22Rv1 (cell line): ENCODE measurements at regions not wholly inside any gene's neighbourhood (a gene's known extent, or its start where the extent isn't known, plus 50 kb on each side); places are given as distances from the start of the nearest gene placed in this dataset.
"Not testable (repeated sequence)": the region's sequence is repeated elsewhere in the genome, so short reads cannot be mapped to it uniquely, and the experiment has no call there.

Source experiments
- H3K27ac ChIP-seq: fragments of 450-650 bp; 2 replicates; pipeline ENCODE4 v1.5.1; 2017
- ZFX ChIP-seq: fragments of 450-650 bp; IDR thresholded peaks from 2 replicates; pipeline ENCODE4 v1.6.1; 2017; ENCODE audit warnings: antibody characterized with exemption, borderline replicate concordance
- TF ChIP-seq, protein P1 (sequence below): fragments of 450-650 bp; IDR thresholded peaks from 2 replicates; pipeline ENCODE4 v1.5.1; 2017; ENCODE audit warnings: mild to moderate bottlenecking

DNA sequence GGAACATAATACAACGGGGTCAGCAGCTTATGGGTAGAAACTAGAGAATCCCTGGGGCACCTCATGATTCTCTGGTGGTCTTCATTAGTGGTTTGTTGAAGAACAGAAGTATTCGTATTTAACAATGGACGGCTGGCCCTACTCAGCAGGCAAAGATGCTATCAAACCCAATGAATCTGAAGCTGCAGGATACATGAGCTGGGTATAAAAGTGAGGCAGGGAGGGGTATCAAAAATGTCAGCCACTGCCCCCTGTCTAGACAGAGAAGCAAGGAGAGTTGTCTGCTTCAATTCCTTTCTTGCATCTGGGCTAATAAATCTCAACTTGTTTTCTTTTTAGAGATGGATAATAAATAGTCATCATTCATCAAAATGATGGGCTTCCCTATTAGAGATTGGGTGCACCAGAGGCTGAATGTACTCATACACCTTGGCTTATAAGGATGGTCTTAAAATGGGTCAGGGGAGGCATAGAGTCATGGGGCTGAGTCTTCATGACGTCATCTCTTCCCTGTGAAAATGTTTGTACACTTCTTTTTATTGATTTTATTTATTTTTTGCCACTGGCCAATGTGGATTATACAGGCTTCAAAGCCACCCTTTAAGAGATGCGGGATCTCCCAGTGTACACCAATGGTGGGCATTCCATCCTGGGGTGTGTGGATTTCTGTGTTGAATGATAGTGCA is 259.5 kb downstream of the SHOX start:
- H3K27ac ChIP-seq = no peak overlapping the region
- TF ChIP-seq ZFX = no peak
- TF ChIP-seq, protein P1, sequence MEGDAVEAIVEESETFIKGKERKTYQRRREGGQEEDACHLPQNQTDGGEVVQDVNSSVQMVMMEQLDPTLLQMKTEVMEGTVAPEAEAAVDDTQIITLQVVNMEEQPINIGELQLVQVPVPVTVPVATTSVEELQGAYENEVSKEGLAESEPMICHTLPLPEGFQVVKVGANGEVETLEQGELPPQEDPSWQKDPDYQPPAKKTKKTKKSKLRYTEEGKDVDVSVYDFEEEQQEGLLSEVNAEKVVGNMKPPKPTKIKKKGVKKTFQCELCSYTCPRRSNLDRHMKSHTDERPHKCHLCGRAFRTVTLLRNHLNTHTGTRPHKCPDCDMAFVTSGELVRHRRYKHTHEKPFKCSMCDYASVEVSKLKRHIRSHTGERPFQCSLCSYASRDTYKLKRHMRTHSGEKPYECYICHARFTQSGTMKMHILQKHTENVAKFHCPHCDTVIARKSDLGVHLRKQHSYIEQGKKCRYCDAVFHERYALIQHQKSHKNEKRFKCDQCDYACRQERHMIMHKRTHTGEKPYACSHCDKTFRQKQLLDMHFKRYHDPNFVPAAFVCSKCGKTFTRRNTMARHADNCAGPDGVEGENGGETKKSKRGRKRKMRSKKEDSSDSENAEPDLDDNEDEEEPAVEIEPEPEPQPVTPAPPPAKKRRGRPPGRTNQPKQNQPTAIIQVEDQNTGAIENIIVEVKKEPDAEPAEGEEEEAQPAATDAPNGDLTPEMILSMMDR = no peak

DNA sequence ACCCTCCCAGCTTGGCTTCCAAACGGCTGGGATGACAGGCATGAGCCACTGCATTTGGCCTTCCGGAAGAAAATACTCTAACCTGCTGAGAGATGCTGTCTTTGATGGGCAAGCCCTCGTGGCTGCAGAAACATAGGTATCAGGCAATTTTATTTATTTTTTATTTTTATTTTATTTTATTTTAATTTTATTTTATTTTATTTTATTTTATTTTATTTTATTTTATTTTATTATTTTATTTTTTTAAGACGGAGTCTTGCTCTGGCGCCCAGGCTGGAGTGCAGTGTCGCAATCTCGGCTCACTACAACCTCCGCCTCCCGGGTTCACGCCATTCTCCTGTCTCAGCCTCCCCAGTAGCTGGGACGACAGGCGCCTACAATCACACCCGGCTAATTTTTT is 257.1 kb downstream of the SHOX start:
- H3K27ac ChIP-seq = not testable (repeated sequence)

DNA sequence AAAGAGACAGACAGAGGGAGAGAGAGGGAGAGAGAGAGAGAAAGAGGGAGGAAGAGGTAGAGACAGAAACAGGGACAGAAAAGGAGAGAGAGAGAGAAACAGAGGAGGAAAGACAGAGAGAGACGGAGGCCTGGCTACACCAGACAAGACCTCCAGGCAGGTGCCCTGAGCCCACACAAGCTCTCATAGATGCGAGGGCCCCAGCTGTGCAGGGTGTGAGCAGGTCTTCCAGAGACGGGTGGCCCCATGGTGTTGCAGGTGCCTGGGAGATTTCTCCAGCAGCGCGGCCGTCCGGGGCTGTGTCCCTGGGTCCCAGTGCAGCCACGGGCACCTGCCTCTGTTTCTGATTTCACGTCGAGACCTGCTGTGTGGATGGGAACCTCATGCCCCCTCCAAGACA is 253.0 kb downstream of the SHOX start:
- TF ChIP-seq ZFX = no peak
- TF ChIP-seq, protein P1 = no peak

DNA sequence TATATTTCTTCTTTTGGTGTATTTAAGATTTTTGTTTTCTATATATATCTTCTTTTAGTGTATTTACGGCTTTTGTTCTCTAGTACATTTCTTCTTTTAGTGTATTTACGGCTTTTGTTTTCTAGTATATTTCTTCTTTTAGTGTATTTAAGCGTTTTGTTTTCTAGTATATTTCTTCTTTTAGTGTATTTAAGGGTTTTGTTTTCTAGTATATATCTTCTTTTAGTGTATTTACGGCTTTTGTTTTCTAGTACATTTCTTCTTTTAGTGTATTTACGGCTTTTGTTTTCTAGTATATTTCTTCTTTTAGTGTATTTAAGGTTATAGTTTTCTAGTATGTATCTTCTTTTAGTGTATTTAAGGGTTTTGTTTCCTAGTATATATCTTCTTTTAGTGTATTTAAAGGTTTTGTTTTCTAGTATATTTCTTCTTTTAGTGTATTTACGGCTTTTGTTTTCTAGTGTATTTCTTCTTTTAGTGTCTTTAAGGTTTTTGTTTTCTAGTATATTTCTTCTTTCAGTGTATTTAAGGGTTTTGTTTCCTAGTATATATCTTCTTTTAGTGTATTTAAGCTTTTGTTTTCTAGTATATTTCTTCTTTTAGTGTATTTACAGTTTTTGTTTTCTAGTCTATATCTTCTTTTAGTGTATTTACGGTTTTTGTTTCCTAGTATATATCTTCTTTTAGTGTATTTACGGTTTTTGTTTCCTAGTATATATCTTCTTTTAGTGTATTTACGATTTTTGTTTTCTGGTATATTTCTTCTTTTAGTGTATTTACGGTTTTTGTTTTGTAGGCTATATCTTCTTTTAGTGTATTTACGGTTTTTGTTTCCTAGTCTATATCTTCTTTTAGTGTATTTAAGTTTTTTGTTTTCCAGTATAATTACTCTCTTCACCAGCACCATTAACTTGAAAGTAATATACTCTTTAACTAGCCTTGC is 249.4 kb downstream of the SHOX start:
- H3K27ac ChIP-seq = not testable (repeated sequence)

More for the DNA sequence above, 253.0 kb downstream of the SHOX start:
- no peak overlapping the region for H3K27ac ChIP-seq

DNA sequence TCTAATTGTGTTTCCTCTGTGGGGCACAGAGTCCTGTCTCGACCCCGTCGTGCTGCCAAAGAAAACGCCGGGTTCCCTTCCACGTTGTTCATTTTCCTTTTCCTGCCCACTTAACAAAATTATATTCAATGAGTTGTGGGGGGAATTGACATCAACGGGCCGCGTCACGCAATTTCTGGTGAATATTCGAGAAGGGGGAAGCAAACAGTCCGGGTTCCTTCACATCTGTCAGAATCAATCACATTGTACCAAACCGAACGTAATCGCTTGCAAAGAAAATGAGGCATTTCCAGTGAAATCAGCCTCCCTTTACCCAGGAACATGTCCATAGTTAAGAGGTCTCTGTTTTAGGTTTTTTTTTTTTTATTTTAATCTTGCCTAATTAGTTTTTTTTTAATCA is 243.5 kb downstream of the SHOX start:
- H3K27ac ChIP-seq = no peak overlapping the region

DNA sequence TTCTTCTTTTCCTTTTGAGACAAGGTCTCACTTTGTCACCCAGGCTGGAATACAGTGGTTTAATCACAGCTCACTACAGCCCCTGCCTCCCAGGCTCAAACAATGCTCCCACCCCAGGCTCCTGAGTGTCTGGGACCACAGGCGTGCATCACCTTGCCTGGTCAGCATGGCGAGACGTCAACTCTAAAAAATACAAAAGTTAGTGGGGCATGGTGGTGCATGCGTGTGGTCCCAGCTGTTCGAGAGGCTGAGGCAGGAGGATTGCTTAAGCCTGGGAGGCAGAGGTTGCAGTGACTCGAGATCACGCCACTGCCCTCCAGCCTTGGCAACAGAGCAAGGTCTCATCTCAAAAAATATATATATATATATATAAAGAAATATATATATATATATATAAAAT is 242.4 kb downstream of the SHOX start:
- TF ChIP-seq, protein P1 = no peak
- no peak for TF ChIP-seq ZFX
- H3K27ac ChIP-seq = no peak overlapping the region

More for the DNA sequence above, 243.5 kb downstream of the SHOX start:
- TF ChIP-seq, protein P1 = no peak
- no peak for TF ChIP-seq ZFX

DNA sequence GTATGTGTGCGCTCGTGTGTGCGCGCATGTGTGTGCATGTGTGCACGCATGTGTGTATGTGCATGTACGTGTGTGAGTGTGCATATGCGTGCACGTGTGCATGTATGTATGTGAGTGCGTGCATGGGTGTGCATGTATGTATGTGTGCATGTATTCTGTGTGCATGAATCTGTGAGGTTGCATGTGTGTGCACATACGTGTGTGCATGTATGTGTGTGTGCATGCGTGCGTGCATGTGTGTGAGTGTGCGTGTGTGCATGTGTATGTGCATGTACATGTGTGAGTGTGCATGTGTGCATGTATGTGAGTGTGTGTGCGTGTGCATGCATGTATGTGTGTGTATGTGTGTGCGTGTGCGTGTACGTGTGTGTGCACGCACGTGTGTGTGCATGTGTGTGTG is 241.5 kb downstream of the SHOX start:
- TF ChIP-seq, protein P1 = no peak
- TF ChIP-seq ZFX = no peak
- no peak overlapping the region for H3K27ac ChIP-seq

DNA sequence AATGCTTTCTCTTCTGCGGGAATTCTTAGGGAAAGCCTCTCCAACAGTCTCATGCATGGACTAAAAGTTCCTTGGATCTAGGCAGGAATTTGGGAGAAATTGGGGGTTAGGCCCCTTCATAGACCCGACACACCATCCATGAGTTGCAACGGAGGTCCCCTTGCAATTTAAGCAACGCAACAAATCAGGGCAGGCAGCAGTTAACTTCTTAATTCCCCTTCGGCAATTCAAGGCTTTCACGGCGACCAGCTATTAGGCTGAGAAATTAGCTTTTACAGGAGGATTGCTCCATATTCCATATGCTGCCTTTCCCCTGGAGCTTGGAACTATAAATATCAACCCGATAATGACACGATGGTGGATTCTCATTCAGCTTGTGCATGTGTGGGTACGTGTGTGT is 241.0 kb downstream of the SHOX start:
- no peak for TF ChIP-seq ZFX
- TF ChIP-seq, protein P1 = no peak
- no peak overlapping the region for H3K27ac ChIP-seq
